HG03135 (cell line): ENCODE measurements at regions not wholly inside any gene's neighbourhood (a gene's known extent, or its start where the extent isn't known, plus 50 kb on each side); places are given as distances from the start of the nearest gene placed in this dataset.

Experiments
- ATAC-seq: cut with Tn5 transposase; IDR thresholded peaks from one replicate; pipeline ENCODE4 v1.9.1; 2021; ENCODE audit warnings: mild to moderate bottlenecking, moderate library complexity; ENCODE audit not compliant: unreplicated experiment

DNA sequence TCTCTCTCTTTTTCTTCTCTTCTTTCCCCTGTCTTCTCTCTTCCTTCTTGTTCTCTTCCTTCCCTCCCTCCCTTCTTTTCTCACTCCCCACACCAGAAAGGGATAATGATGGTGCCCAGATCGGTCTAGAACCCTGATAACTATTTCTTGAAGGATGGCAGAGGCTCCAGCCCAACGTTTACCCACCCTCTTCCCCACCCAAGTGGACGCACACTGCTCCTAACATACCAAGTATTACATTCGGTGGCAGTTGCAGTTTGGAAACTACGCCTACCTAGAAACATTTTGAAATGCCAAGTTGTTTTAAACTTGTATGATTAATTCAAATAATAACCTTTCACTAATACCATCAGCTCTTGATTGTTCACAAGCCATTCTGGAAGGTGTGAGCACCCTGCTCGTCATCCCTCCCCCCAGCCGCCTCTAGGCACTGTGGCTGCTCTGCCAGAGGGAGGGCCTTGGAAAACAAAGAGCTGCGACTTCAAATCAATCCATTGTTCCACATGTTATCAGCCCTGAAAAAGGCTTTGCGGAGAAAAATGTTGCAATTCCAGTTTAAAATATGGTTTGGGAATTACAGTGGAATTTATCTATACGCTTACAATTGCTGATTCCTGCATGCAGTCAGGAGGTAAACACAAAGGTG is 1017.5 kb upstream of the TENM3 start:
- no peak for ATAC-seq

DNA sequence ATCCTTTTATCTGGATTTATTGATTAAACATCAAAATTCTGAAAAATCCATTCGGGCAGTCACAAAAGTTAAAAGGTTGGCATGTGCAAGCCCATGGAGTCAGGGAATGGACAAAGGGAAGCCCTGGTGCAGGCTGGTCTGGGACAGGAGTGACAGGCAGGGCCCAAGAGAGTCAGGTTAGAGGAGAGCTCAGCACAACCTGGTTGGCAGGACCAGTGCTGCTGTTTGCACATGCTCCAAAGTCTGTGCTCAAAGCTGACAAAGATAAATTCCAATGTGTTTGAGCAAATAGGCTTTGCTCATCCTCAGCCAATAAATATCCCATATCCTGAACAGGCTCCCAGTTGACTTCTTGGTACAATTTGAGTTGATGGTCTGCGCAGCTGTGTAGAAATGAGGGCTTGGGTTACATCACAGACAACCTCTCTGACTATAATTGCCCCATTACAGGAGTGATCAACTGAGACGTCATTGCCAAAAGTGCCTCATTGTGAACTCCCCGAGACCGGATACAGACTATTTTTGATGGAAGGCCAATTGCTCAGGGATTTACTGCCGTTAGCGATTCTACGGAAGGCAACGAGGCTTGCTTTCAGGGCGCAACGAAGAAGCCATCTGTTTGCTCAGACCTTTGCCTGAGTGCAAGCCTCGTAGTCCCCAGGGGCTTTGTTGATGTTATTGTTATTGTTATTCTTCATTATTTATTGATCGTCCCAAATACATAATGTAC is 1008.1 kb upstream of the TENM3 start:
- no peak for ATAC-seq

DNA sequence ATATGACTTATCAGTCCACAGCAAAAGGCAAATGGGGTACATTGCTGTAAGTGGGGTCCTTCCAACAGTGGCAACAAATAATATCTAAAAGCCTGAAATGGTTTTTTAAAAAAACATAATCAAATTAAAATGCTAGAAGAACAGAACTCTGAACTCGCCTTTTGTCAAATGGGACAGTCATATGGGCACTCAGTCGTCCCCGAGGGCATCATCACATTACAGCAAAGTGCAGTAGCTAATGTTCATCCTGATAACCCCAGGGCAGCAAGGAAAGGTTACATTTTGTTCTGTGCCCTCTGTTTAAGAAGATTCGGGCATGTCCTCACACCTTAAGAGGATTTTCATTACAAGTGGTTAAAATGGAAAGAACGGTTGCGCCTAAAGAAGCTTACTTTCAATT is 997.9 kb upstream of the TENM3 start:
- no peak for ATAC-seq

DNA sequence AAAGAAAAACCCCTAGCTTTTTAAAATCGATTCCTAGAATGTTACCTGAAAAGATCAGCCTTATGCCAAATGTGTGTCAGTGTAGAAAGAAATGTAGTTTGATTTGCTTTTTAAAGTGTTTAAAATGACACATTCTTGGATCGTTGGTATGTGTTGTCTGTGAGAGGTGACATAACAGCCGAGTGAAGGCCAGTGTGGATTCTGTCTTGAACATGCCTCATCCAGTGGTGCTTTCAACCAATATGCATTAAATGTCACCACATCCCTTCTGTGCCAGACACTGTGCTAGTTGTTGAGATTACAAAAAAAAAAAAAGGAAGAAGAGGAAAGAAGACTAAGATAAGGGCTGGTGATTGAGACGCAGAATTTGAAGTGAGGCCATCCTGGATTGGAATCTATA is 994.2 kb upstream of the TENM3 start:
- no peak for ATAC-seq

DNA sequence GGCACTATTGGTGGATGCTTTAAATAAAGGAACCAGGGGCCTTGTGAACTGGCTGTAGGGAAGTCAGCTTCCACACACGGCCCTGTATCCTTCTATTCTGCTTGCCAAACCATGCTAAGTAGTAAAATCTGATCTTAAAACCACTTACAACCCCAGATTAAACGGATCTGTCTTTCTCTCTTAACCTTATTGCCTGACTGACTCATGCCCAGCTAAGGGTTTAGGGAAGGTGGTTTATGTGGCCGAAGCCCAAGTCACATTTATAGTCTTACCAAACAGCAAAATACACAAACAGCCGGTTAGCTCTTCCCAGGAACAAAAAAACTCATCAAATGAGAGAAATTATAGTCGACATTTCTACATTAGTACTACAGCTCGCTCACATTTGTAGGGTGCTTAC is 988.4 kb upstream of the TENM3 start:
- ATAC-seq = no peak

DNA sequence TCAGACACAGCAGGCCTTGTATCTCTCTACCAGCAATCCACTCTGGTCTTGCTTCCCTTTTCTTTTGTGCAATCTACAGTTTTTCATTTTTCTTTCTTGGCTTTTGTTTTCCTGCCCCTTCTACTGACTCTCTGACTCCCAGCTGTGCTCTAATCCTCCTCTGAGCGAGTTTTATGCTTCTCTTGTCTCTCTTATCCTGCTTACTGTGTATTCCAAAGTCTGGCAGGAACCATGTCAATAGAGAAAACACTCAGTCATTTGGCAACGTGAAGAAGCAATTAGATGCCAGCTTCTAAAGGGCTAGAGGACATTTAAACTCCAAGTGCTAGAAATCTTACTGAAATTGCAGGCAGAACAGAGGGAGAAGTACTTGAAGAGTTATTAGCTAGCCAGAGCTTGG is 984.6 kb upstream of the TENM3 start:
- ATAC-seq = no peak

DNA sequence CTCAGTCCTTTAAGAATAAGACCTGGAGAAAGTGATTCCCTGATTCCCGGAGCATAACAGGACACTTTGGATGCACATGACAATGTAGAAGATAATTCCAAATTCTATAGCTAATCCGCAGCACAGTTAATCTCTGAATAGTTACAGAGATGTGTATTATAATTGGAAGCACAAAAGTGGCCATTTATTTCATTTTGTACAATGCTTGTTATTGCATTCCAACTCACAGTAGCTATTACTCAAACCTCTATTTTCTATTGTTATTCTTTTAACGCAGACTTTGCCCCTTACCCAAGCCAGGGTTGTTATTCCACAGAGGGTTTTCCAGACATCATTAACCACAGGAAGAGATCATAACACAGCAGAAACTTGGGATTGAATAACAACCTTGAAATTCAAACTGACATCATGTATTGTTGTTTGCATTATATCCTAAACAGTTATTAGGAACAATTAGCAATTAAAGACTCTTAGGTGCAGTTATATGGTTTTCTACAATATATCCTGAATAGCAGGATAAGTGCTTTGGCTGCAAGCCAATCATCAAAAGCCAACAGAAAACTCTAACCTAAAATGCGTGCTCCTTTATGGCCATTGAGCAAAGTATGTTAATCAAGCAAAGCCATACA is 984.0 kb upstream of the TENM3 start:
- ATAC-seq = no peak

DNA sequence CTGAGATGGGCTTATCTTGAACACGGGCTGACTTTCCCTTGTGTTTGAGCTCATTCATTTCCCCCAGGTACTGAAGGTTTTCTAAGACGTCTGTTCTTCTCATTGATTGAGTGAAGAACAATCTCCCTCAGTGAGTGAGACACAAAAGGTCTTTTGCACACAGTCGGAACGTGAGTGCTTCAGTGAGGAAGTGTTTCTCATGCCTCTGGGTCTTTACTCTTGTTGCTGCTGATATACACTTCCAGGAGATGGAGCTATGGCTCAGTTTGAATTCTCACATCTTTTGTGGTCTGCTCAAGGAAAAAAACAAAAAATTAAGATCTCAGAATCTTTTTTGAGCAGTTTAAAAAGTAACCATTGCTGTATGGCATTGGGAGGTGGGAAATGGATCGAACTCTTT is 981.9 kb upstream of the TENM3 start:
- ATAC-seq = no peak

DNA sequence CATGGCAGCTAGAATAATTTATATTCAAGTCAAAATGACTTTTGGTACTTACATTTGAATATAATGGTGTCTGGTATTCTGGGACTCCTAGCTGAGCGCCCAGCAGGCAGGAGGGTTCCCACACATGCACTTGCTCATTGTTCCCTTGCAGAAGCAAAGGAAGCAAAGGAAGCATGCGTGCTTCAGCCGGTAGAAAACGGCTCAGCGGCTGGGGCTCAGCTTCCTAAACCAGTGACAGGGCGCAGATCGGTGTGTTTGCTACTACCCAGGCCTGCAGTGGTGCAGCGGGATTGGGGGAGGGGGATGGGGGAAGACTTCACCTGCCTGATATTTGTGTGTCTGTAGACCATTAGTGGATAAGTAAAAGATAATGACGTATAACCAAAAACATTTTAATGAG is 978.3 kb upstream of the TENM3 start:
- no peak for ATAC-seq

DNA sequence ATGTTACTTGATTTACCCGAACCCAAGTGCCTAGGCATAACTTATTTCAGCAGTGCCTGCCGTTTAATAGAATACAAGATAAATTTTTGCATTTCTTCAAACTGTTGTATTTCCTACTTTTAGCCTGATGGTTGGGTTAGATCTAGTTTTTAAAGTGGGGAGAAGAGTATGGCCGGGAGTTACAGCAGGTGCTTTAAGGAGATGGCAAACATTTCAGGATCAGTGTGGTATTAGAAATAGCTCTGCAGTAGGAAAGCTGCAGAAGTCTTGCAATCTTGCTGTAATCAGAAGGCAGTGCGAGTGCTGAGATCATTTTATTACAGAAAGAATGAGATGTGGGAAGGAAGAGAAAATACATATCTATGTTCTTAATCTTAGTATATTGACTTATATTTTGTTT is 977.8 kb upstream of the TENM3 start:
- no peak for ATAC-seq

DNA sequence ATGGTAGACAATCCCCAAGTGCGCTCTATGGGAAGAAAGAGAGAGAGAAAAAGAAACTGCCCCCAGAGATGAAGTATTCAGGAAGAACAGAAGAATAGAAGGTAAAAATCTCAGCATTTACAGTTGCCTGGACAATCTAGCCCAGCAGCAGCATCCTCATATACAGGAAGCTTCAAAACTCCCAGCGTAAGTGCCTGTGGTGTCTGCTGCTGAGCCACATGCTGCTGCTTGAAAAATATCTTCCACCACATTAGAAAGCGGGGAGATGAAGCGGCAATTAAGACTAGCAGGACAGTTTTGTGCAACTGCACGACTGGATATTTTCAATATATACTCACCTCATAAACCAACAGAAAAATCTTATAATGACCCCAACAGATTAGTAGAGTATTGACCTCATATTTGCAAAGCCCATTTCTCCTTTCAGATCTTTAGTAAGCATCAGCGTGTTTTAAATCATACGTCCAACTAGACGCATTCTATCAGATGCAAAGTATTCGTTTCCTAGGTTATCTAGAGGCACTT is 972.0 kb upstream of the TENM3 start:
- ATAC-seq = no peak

DNA sequence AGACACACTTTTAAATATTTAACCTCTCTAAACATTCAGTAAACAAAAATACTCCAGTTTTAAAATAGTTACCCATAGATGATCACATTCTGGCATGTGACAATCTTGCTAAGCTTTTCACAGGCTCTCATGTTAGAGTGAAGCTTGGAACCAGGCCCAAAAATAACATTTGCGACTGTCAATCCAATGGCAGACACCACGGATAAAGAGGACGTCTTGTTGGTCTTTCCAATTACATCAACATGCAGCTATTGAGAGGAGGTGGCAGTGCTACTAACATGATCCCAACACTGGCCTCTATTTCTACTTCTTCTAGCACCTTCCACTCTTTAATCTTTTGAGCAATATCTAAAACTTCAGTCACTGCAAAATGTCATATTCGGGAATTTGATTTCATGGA is 970.8 kb upstream of the TENM3 start:
- no peak for ATAC-seq

DNA sequence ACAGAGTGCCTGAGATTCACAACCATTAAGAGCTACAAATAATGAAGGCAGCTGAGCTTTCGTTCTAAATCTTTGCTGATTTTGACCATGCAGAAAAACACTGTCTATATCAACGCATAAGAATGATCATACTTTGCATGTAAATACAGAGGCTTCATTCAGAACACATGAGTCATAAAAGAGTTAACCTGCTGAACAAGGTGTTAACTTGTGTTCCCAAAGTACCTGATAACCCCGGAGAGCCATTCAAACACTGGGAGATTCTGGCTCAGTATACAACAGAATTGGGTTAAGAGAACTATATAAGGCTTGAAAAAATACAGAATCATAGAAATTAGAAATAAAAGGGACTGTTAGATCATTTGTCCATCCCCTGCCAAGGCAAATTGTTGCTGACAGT is 964.3 kb upstream of the TENM3 start:
- no peak for ATAC-seq

DNA sequence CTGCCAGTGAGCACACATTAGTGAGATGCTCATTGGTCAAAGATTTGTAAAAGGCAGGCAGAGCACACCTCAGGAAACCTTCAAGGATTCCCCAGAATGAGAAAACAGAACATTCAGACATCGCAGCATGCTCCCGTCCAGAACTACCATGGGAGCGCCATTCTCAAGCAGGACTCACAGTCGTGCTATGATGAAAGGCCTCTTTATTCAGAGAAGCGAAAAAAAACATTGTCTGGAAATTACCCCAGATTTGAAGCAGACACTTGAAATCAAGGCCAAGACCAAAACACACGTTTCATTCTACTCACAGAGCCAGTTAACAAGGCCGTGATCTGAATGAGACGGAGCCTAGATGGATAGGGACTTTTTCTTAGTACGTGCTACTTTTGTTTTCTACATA is 961.8 kb upstream of the TENM3 start:
- ATAC-seq = no peak

DNA sequence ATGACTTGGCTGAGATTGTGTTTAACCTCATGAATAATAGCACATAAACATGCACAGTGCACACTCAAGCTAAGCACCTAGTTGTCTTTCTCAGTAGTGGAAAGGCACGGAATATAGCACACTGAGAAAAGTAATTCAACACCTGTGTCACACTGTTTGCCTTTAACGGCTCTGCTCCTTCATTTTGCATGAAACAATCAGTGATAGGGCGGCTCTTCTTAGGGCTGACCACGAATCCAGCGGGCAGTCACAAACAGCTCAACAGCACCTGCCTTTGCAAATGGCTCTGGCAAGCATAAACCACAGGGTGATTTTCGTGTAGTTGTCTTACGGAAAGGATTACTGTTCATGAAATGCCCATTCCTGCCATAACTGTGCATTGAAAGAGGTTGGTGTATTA is 954.0 kb upstream of the TENM3 start:
- ATAC-seq = no peak

DNA sequence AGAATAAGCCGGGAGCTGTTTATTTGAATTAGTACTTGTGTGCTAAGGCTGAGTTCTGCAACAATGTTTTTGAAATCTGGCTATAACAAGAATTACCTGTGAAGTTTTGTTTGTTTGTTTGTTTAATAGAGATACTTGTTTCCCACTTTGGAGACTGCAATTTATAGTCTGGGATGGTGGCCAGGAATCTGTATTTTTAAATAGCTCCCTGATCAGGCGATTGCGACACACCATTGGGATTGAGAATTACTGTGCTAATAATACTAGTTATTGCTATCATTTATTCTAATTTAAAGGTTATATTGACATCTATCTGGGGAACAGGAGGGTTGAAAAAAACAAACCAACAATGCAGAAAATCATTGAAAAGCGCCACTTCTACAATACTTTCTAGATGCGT is 951.6 kb upstream of the TENM3 start:
- ATAC-seq = no peak

DNA sequence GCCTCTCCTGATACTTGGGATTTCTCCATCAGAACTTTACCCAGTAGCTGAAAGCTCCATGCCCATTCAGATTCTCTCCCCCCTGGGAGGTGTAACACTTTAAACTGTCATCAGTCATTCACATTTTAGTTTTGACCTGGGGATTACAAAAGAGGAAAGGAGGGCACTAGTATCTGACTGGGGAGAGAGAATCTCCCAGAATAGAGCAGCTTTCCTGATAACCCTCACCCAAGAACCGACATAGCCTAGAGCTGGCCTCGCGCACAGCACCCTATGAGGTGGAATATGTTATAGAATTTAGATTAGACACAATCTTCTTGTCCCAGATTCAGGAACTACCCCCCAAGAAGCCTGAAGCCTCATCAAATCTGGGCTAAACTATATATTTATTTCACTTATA is 950.2 kb upstream of the TENM3 start:
- no peak for ATAC-seq

DNA sequence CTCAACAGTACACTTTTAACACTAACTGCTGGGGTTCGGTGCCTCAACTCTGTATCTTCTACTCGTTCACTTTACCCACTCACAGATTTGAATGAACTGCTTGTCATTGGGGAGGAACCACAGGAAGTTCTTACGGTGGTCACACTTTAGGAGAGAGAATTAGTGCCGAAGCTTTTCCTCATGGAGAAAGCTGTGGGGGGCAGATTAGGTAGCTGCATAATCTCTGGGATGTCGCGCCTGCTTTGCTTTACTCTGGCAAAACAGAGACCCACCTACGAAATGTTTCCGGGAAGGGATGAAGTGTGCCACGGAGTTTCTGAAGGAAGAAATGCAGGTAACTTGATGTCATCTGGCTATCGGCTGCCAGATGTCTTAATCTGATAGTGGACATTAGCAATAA is 949.7 kb upstream of the TENM3 start:
- ATAC-seq = no peak

DNA sequence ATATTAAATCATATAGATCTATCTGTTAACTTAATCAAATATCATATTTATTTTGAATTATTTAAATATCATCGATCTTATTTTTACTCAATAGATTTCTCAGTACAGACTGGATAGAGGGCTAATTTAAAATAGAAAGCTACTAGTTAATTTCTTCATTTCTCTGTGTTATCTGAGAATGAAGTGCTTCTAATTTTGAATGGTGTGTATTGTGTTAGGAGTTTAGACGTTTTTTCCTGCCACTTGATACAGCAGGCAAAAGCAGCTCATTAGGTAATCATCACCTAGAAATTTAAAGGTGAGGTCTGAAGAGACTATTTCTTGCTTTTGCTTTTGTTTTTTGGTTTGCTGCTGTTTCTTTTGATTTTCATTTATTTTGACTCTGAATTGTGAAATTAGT is 948.8 kb upstream of the TENM3 start:
- ATAC-seq = no peak

DNA sequence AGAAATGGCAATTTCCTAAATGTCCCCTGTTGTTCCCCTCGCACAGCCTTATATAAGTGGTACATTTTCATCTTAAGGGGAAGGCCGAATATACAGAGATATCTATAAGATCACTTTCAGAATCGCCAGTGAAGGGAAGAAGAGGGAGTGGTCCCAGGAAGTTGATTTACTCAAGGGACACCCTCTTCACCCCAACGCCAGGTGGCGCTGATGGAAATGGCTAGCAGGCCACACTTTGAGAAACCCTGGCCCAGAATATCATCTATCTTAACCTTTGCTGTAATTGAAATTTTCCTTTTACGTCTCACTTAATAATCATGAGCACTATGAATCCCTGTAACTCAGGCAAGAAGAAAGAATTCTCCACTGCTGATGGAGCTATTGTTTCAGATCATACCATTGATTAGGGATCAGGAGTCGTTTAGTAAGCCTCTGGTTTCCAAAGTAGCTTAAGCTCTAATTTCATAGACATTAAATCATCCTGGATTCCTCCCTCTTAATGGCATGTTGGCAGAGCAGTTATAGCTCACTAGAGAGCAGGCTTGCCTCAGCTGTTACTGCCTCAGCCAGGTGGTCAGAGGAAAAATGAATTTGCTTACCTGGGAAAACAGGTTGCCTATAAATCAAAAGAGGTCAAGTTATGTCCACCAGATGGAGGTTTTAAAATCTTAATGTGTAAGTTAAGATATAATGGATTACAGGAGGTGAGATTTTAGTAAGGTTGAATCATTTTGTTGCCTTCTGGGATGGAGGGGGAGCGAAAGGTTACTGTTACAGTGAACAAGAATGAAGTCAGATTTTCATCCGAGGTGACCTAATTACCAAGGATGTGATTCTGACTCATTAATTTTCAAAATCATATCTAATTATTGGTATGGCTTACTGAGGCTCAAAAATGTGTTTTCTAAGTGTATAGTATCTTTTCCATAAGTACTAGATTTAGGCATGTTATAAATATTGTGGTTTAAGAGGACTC is 941.2 kb upstream of the TENM3 start:
- no peak for ATAC-seq

DNA sequence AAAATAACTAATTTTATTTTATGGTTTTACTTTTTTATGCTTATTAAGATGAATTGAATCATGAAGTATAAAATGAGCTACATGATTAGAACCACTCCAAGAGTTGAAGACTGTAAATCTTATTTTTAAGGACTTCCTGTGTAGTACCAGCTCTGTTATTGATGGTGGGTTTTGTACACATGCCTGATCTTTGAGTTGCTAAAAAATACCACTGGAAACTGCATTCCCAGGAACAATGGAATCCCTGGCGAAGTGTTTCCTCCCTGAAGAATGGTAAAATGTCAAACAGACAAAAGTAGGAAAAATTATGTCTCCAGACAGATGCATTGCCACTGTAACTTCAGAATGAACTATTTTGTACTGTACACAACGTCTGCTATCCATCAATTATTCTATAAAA is 935.4 kb upstream of the TENM3 start:
- no peak for ATAC-seq
